Left hindlimb (tissue), 1 donor: ENCODE measurements at regions not wholly inside any gene's neighbourhood (a gene's known extent, or its start where the extent isn't known, plus 50 kb on each side); places are given as distances from the start of the nearest gene placed in this dataset.
A peak's percentile ranks its signal among the peaks of the same experiment; 100 is the strongest.
"Not testable (repeated sequence)": the region's sequence is repeated elsewhere in the genome, so short reads cannot be mapped to it uniquely, and the experiment has no call there.

Experiments
- DNase-seq: peaks from one replicate; pipeline ENCODE4 v3.0.0-alpha.2; 2018

DNA sequence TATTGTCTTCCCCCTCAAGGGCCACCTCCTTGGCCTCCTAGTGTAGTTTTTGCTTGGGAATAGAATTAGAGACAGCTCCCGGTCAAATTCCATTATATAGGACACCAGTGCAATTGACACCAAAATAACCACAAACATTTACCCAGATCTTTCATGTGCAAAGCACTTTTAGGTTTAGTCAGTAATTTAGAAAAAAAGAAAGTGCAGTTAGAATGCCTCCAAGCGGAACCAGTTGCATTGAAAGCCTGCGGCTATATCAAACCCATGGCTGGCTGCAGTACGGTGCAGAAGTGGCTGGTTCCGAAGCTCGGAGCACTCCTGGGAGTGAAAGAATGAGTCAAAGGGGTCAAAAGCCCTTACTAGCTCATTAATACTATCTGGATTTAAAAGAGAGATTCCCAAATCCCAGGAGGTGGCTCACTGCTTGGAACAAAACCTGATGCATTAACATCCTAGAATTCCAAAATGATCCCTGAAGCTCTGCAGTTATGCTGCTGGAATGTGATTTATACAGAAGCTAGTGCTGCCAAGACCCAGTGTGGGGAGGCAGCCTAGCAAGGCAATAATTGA lies 432.2 kb upstream of the KLHL29 start:
- DNase-seq, result no peak

DNA sequence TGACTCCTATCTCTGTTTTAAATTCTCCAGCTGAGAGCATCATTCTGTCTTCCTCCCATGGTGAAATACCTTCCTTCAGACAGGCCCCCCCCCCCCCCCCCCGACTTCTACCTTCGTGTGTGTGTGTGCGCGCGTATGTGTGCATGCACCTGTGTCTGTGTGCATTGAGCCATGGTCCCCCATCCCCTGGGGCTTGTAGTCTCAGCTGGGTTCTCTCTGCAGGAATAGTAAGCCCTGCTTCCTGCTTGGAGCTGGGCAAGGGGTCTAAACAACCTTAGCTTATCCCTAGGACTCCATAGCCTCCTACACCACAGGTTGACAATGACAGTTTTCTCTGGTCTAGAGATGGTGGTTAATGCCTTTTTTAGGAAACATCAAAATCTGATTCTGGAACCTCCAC lies 427.5 kb upstream of the KLHL29 start:
- DNase-seq, result no peak

DNA sequence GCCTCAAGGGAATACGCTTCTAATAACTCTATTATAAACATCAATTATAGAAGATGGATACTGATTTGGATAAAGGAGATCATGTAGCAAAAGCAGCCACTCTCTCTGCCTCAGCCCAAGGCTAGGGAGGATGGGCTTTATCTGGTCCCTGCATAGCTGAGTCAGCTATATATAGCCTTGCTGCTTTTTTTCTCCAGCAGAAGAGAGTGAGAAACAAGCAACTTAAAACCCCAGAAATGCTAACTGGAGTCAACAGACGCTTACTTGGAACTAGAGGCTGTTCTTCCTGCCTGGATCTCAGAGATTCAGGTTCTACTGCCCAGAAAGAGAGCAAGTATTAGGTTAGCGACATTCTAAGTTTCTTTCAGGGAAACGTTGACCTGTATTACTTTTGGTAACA lies 426.7 kb upstream of the KLHL29 start:
- no peak for DNase-seq

- no peak for DNase-seq
Observed at GRCh38 chr2:22967756-22968155, 417.2 kb upstream of the KLHL29 start.

GRCh38 chr2:22970284-22970975 lies 414.5 kb upstream of the KLHL29 start:
- DNase-seq, result no peak

DNA sequence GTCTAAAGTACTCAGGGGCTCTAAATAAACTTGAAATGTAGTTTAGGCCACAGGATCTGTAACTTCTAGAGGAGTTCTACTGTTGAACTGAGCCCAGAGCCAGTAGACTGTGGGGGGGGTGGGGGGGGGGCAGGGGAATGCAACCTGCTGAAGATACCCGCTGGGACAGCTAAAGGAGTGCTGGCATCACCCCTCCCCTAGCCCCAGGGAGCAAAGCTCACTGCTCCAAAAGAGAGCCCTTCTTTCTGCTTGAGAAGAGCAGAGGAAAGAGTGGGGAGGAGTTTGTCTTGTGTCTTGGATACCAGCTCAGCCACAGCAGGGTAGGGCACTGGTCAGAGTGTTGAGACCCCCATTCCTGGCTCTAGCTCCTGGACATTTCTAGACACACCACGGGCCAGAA lies 414.0 kb upstream of the KLHL29 start:
- no peak for DNase-seq

DNA sequence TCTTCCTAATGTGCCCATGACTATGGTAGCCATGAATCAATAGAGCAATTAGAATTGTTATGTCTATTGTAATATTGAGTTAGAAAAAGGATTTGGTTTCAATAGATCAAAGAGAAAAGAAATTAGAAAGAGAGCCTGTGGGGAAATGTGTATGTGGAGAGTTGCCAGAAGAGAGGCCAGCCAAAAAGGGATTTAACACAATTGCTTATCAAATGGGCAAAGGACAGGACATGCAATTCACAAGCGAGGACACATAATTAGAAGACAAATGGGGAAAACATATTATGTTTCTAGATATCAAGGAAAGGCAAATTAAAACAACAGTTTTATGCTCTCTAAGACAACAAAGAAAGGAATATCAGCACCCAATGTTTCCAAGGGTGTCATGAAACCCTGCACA lies 403.2 kb upstream of the KLHL29 start:
- no peak for DNase-seq

- DNase-seq, result not testable (repeated sequence)
Observed at GRCh38 chr2:22984152-22984551, 400.8 kb upstream of the KLHL29 start.

- no peak for DNase-seq
Observed at GRCh38 chr2:22990246-22990645, 394.7 kb upstream of the KLHL29 start.

DNA sequence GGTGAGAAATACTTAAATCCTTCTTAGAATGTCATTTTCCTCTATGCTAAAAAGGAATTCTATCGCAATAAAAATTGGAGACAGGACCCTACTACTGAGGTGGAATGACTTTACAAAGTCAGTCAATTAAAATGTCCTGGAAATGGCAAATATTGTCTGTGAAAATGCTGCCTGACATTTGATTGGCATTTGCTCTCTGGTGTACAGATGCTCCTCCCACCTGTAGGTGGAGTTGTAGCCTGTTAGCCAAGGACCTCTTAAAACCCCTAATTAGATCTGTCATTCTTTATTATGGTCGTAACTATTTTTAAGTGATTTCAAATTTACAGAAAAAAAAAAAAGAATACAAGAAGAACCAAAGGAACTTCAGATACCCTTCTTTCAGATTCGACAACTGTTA lies 393.1 kb upstream of the KLHL29 start:
- no peak for DNase-seq

DNA sequence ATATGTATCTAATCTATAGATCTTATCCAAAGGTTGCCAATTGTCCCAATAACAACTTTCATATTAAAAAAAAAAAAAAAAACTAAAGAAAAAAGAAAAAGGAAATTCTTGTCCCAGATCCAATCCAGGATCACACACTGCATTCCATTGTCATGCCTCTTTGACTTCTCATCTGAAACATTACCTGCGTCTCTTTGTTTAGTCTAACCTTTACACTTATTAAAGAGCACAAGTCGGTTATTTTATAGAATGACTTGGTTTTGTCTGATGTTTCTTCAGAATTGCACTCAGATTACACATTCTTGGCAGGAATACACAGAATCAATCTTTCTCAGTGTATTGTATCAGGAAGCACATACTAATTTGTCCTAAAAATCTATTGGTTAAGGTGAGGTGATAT lies 392.5 kb upstream of the KLHL29 start:
- no peak for DNase-seq

DNA sequence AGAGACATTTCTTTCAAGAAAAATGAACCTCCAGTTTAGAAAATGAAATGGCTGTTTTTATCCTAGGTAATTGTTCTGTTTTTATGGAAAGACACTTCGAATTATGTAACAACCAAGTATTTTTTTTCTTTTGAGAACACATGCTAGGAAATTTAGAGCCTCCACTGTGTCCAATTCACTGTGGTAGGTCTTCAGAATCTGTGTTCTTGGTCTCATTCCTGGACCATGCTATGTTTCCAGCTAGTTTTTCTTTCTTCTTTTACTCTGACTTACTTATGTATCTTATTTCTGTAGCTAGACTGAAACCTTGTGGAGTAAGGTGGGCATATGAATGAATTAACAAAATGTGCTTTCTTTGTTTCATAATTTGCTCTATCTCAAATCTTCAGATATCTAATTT lies 391.7 kb upstream of the KLHL29 start:
- no peak for DNase-seq

DNA sequence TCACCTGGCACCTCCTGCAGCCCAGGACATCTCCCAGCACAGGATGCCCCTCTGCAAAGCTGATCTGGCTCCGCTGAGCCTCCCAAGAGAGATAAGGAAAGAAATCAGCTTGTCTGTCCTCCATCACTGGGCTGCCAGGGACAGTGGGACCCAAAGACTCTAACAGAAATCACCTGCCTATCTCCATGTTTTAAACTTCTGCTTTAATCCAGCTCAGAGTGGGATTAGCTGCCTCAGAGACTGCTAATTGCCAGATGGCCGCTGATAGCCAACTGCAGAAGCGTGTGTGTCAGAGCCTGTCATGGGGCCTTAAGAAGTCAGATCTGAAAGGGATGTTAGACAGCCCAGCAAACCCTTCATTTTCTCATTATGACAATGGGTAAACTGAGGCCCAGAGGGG lies 389.4 kb upstream of the KLHL29 start:
- no peak for DNase-seq

GRCh38 chr2:22996911-22997310 lies 388.1 kb upstream of the KLHL29 start:
- no peak for DNase-seq

DNA sequence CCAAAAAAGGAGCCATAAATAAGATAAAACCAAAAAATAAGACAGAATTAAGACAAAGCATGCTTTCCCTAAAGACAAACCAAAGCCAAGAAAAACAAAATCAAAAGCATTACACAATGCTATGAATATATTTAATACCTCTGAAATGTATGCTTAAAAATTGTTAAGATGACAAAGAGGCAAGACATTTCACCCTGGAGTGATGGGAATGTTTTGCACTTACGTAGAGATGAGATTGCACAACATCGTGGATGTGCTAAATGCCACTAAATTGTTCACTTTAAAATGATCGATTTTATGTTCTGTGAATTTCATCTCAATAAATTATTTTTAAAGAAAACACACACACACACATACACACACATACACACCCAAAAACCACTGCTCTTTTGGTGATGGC lies 386.6 kb upstream of the KLHL29 start:
- DNase-seq, result no peak

DNA sequence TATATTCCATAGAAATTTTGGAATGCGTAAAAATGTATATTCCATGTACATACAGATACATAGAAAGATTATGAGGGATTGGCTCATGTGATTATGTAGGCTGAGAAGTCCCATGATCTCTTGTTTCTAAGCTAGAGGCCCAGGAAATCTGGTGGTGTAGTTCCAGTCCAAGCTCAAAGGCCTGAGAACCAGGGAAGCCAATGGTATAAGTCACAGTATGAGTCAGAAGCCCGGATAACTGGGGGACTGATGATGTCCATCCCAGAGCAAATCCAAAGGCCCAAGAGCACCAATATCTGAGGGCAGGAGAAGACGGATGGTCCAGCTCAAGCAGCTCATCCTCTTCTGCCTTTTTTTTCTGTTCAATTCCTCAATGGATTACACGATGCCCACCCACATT lies 385.0 kb upstream of the KLHL29 start:
- DNase-seq, result no peak

DNA sequence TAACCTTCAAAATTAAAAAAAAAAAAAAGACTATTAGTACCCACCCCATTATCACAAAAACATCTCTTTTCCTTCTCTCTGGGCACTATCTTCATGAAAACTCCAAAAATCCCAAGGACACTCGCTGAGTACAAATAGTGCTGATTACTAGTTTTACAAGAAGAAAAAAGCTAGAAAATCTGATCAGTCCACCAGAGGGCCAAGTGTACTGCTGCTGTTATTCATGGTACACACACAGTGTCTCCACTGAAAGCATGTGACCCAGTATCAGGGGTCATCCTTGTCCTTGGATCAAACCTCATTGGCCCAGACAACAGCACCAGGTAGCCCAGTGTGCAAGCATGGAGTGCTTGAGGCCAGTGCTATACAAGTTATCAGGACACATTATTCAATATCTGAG lies 382.7 kb upstream of the KLHL29 start:
- DNase-seq, result no peak

DNA sequence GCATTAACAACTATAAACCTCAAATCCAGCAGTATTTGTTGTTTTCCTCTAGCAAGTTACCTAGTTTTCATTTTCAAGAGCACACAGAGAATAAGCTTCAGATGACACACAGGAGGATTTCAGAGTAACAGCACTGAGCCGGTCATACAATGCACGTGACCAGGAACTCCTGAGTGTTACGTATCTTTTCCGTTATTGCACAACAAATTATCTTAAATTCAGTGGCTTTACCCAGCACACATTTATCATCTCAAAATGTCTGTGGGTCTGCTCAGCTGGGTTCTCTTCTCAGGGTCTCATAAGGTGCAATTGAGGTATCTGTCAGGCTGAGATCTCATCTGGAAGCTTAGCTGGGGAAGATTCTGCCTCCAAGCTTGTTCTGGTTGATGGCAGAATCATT lies 379.5 kb upstream of the KLHL29 start:
- DNase-seq, result no peak

DNA sequence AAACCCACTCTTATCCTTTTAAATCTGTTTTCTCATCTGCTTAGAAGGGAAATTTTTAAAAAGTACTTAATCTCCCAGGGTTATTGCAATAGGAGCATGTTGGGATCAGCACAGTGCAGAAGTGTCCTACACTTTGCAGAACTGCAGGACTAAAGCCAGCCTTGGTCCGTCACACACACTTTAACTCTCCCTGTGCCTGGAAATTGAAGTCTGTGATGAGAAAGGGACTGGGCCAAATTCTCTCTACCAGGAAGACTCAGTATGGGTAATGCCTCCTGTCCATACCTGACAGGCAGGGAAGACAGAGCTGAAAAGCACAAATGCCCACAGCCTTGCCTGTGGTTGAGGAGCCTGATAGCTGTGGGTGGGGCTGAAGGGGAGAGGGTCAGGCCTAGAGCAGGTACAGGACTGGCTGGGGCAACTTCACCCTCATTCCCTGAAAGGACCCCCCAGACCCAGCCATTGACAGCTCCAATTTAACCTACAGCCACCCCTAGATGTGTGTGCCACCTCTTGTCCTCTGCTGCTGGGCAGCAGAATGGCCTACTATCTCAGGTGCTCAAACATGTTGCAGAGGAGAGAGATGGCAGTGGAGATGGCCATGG lies 377.2 kb upstream of the KLHL29 start:
- DNase-seq, result no peak

GRCh38 chr2:23008440-23008839 lies 376.5 kb upstream of the KLHL29 start:
- DNase-seq, result no peak

GRCh38 chr2:23008951-23009350 lies 376.0 kb upstream of the KLHL29 start:
- no peak for DNase-seq

GRCh38 chr2:23009545-23010149 lies 375.3 kb upstream of the KLHL29 start:
- DNase-seq, result peak; percentile 84

DNA sequence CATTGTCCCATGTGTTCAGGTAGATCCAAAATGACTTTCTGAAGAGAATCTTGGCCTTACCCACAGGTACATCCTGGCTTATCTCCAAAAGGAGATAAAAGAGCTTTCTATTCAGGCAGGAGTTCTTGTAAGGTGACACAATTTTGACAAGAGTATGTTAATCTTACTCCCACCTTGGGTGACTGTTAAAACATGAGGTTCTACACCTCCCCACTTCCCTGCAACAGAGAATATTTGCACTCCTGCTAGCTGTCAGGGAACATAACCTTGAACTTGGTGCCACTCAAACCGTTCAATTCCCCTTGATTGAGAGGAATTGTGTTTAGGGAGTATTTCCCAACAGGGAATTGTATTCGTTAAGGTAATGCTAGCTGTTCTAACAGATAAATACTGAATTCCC lies 372.5 kb upstream of the KLHL29 start:
- no peak for DNase-seq

DNA sequence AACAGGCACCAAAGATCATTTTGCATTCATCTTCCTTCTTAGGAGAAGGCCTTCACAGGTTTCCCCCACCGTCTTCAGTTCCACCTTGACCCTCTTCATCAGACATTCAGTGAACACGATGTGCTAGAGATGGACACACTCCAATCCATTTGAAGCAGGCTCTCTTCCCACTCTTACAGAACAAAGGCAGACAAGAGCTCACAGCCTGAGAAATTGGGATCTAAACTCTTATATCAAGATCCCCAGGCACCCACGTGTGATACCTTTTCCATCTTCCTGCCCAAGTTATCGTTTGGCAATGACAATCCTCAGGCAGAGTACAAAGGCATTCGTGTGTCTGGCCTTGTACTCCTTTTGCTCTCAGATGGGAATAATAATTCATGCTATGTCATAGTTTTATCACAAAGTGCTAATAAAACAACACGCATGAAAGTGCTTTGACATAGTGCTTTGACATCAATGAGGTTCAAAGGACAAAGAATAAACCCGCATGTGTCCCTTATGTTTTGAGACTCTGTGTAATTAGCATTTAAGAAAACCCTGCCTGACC lies 369.3 kb upstream of the KLHL29 start:
- no peak for DNase-seq
